ENCODE measurements at regions not wholly inside any gene's neighbourhood (a gene's known extent, or its start where the extent isn't known, plus 50 kb on each side); places are given as distances from the start of the nearest gene placed in this dataset.

DNA sequence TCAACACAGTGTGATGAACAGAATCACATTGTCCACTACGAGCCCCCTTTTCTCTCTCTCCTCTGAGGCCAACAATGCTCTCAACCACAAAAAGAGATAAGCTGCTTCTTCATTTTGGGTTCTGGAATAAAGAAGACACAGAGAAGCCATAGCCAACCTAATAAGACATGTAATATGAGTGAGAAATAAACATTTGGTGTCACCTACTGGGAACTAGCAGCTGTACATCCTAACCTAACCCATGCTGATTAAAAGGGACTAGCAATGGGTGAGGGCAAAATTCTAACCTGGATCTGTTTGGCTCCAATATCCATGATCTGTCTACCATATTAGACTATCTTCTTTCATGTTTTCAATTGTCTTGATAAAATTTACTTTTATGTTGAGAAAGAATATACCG lies 369.1 kb upstream of the MARCKS start:
- H3K27me3 ChIP-seq: no peaks in the 10 kb centered on the region
- 86 to 91% methylated on average over 2 of the region's 2 CpGs for WGBS, 2 donors
- ATAC-seq (ENCODE audit: low FRiP score in 2 of 2): no peak

DNA sequence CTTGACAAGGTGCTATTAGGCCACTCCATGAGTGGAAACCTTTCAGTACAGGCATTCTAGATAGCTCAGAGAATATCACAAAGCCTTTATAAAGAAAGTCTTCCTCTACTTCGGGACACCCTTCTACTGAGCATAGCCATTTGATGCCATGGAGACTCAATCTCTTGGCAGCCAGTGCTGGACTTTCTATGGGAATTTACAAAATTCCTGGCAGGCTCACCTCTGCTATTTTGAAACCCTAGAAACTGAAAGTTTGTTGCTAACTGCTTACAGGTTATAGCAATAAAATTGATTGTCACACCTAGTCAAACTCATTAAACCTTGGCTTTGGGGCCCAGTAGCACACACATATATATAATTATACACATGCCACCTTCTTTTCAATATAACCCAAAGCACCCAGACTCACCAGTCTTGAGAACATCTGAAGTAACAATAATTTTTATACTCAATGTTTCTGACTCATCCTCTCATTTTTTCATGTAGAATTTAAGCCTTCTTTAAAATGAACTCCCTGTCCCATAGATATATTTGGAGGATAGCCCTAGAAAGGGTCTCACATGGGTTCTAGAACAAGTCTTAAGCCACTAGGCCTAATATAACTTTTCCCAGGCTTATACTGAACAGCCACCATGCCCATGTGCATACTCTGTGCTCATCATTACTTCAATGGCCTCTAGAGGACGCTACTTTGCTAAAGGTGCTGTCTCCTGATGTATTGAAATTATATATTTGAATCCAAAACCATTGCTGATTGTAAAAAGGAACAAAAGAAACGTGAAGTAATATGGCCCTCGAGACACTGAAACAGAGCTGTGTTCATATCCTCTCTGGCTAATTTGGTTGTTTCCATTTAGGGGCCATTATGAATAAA lies 368.1 kb upstream of the MARCKS start:
- WGBS, 2 donors: 74 to 79% methylated on average over 4 of the region's 4 CpGs
- Histone ChIP-seq H3K27me3 (no peaks in the 10 kb centered on the region), H3K4me3 (no peak overlapping the region), H3K36me3 (no peaks in the 10 kb centered on the region), H3K4me1 (no peaks in the 10 kb centered on the region), H3K27ac (no peak overlapping the region), H3K9me3 (no peaks in the 10 kb centered on the region)
- no peak for TF ChIP-seq POLR2AphosphoS5 (IDR thresholded peaks at IDR 0.05)
- no peak for TF ChIP-seq EP300 (IDR thresholded peaks at IDR 0.05)
- TF ChIP-seq, protein P1, sequence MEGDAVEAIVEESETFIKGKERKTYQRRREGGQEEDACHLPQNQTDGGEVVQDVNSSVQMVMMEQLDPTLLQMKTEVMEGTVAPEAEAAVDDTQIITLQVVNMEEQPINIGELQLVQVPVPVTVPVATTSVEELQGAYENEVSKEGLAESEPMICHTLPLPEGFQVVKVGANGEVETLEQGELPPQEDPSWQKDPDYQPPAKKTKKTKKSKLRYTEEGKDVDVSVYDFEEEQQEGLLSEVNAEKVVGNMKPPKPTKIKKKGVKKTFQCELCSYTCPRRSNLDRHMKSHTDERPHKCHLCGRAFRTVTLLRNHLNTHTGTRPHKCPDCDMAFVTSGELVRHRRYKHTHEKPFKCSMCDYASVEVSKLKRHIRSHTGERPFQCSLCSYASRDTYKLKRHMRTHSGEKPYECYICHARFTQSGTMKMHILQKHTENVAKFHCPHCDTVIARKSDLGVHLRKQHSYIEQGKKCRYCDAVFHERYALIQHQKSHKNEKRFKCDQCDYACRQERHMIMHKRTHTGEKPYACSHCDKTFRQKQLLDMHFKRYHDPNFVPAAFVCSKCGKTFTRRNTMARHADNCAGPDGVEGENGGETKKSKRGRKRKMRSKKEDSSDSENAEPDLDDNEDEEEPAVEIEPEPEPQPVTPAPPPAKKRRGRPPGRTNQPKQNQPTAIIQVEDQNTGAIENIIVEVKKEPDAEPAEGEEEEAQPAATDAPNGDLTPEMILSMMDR (IDR thresholded peaks at IDR 0.05): no peak
- TF ChIP-seq POLR2A (IDR thresholded peaks at IDR 0.05): no peak
- ATAC-seq (ENCODE audit: low FRiP score in 2 of 2): no peak
- no peak for DNase-seq

More for the DNA sequence above, 369.1 kb upstream of the MARCKS start:
- no peak overlapping the region for H3K4me3 ChIP-seq
- H3K9me3 ChIP-seq: no peaks in the 10 kb centered on the region
- no peaks in the 10 kb centered on the region for H3K36me3 ChIP-seq
- no peak for DNase-seq
- H3K4me1 ChIP-seq: no peaks in the 10 kb centered on the region
- H3K27ac ChIP-seq: no peak overlapping the region
- TF ChIP-seq POLR2AphosphoS5 (IDR thresholded peaks at IDR 0.05) (no peak), EP300 (IDR thresholded peaks at IDR 0.05) (no peak), POLR2A (IDR thresholded peaks at IDR 0.05) (no peak)
- TF ChIP-seq, protein P1 (IDR thresholded peaks at IDR 0.05): no peak

DNA sequence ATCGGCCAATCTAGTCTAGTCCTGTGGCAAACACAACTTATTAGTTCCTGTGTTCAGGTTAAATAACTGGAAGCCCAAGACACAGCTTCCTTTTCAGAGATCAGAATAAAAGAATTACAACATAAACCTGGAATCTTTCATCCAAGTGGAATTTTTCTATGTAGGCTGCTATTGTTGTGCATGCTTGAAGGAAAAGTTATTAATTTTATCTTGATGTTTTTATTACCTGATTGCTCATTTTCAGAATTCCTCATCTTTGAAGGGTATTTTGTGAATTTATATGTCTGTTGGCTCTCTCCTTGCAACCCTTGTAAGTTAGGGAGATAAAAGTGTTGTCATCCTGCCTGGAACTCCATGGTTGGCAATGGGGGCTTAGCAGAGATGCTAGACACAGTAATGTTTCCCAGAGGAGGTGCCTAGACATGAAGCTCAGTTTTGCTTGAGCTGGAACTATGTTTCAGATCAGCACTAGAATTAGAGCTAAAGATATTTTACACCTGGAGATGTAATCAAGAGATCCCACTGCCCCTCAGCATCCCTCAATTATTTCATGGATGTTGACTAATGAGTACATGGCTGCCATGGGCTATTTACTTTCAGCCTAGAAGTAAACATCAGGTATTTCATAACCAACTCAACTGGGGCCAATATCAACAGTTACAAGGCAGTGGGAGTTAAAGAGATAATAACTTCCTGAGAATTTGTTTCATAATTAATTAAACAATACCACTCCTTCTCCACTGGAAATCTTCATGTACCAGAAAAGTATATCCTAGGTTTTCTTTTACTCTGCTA lies 367.0 kb upstream of the MARCKS start:
- Histone ChIP-seq H3K27me3 (no peaks in the 10 kb centered on the region), H3K4me1 (no peaks in the 10 kb centered on the region), H3K9me3 (no peaks in the 10 kb centered on the region), H3K4me3 (no peak overlapping the region), H3K27ac (no peak overlapping the region), H3K36me3 (no peaks in the 10 kb centered on the region)
- TF ChIP-seq POLR2AphosphoS5 (IDR thresholded peaks at IDR 0.05): no peak
- no peak for TF ChIP-seq POLR2A (IDR thresholded peaks at IDR 0.05)
- TF ChIP-seq EP300 (IDR thresholded peaks at IDR 0.05): no peak
- TF ChIP-seq, protein P1 (IDR thresholded peaks at IDR 0.05): no peak
- 88 to 91% methylated on average over 1 of the region's 1 CpG for WGBS, 2 donors
- ATAC-seq (ENCODE audit: low FRiP score in 2 of 2) (no peak), DNase-seq (no peak)

DNA sequence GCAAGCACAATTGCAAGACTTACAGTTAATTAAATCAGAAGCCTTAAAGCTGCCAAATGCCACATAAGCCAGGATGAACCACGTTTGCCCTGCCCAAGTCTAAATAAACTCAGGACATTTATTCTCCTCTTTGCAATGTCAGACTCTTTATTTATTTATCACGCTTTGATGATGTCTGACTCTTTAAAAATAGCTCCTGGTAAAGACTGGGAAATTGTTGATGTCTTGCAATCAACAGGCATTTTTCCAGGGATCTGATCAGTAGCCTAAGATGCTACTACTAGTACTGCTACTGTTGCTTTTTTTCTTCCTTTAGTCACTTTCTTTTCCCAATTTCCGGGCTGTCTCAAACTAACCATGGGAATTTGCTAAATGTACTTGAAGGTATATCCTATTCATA lies 365.8 kb upstream of the MARCKS start:
- 57 to 65% methylated on average over 3 of the region's 3 CpGs for WGBS, 2 donors
- no peak for DNase-seq
- Histone ChIP-seq H3K36me3 (no peaks in the 10 kb centered on the region), H3K4me3 (no peak overlapping the region), H3K4me1 (no peaks in the 10 kb centered on the region), H3K27ac (no peak overlapping the region), H3K27me3 (no peaks in the 10 kb centered on the region), H3K9me3 (no peaks in the 10 kb centered on the region)
- TF ChIP-seq POLR2AphosphoS5 (IDR thresholded peaks at IDR 0.05): no peak
- TF ChIP-seq EP300 (IDR thresholded peaks at IDR 0.05): no peak
- TF ChIP-seq, protein P1 (IDR thresholded peaks at IDR 0.05): no peak
- TF ChIP-seq POLR2A (IDR thresholded peaks at IDR 0.05): no peak
- ATAC-seq (ENCODE audit: low FRiP score in 2 of 2): no peak
